Neural progenitor cell (in vitro differentiated cells): ENCODE measurements at regions not wholly inside any gene's neighbourhood (a gene's known extent, or its start where the extent isn't known, plus 50 kb on each side); places are given as distances from the start of the nearest gene placed in this dataset.

Experiments used
- DNase-seq: peaks from one replicate; pipeline ENCODE4 v3.0.0-alpha.2; 2016; ENCODE audit warnings: low spot score
- H2AFZ ChIP-seq: fragments of 200-600 bp; sonication (generic); replicated peaks from 2 replicates; pipeline ENCODE4 v1.6.1; 2016; ENCODE audit warnings: antibody characterized with exemption
- H3F3A ChIP-seq: fragments of 200-600 bp; sonication (generic); 2 replicates; pipeline ENCODE4 v1.6.1; 2016; ENCODE audit warnings: antibody characterized with exemption, low read depth
- H3K27ac ChIP-seq: fragments of 200-600 bp; sonication (generic); 2 replicates; pipeline ENCODE4 v1.5.1; 2016; ENCODE audit warnings: mild to moderate bottlenecking
- H3K27me3 ChIP-seq: fragments of 200-600 bp; sonication (generic); 2 replicates; pipeline ENCODE4 v1.6.1; 2016; ENCODE audit warnings: mild to moderate bottlenecking, moderate library complexity
- H3K36me3 ChIP-seq: fragments of 200-600 bp; sonication (generic); 2 replicates; pipeline ENCODE4 v1.5.1; 2016
- H3K4me1 ChIP-seq: fragments of 200-600 bp; sonication (generic); 2 replicates; pipeline ENCODE4 v1.6.1; 2016; ENCODE audit warnings: mixed run types
- H3K4me2 ChIP-seq: fragments of 200-600 bp; sonication (generic); 2 replicates; pipeline ENCODE4 v1.6.1; 2016
- H3K4me3 ChIP-seq: fragments of 200-600 bp; sonication (generic); 2 replicates; pipeline ENCODE4 v1.5.1; 2016
- H3K79me2 ChIP-seq: fragments of 200-600 bp; sonication (generic); 2 replicates; pipeline ENCODE4 v1.6.1; 2016; ENCODE audit warnings: low read depth
- H3K9ac ChIP-seq: fragments of 200-600 bp; sonication (generic); 2 replicates; pipeline ENCODE4 v1.6.1; 2016
- H3K9me3 ChIP-seq: fragments of 200-600 bp; sonication (generic); 2 replicates; pipeline ENCODE4 v1.5.1; 2016; ENCODE audit warnings: low read depth
- H4K20me1 ChIP-seq: fragments of 200-600 bp; sonication (generic); 2 replicates; pipeline ENCODE4 v1.6.1; 2016; ENCODE audit warnings: low read depth
- H3K27ac Mint-ChIP-seq: 3 replicates; pipeline ENCODE4 v1.8.0; 2021; ENCODE audit warnings: mixed read lengths
- H3K27me3 Mint-ChIP-seq: 2 replicates; pipeline ENCODE4 v1.8.0; 2022; ENCODE audit warnings: low read depth, mild to moderate bottlenecking, inconsistent platforms, moderate library complexity, mixed read lengths; ENCODE audit not compliant: insufficient read depth
- H3K36me3 Mint-ChIP-seq: 3 replicates; pipeline ENCODE4 v1.8.0; 2021; ENCODE audit warnings: mixed read lengths
- H3K4me1 Mint-ChIP-seq: 3 replicates; pipeline ENCODE4 v1.8.0; 2021; ENCODE audit warnings: mixed read lengths
- H3K4me3 Mint-ChIP-seq: 3 replicates; pipeline ENCODE4 v1.8.0; 2021; ENCODE audit warnings: mild to moderate bottlenecking, moderate library complexity, mixed read lengths
- H3K9me3 Mint-ChIP-seq: 3 replicates; pipeline ENCODE4 v1.8.0; 2020; ENCODE audit warnings: mixed read lengths
- CTCF ChIP-seq: fragments of 200-600 bp; sonication (generic); IDR thresholded peaks from 2 replicates; pipeline ENCODE4 v1.5.1; 2017; ENCODE audit warnings: antibody characterized with exemption, mild to moderate bottlenecking
- EZH2 ChIP-seq: fragments of 200-600 bp; sonication (generic); IDR thresholded peaks from 2 replicates; pipeline ENCODE4 v1.6.1; 2017; ENCODE audit warnings: antibody characterized with exemption, mild to moderate bottlenecking, moderate library complexity
- EZH2phosphoT487 ChIP-seq: fragments of 200-600 bp; sonication (generic); IDR thresholded peaks from 2 replicates; pipeline ENCODE4 v1.6.1; 2017; ENCODE audit warnings: antibody characterized with exemption

- no peaks in the 10 kb centered on the region for H3K36me3 Mint-ChIP-seq
- Histone ChIP-seq H3K9me3 (no peaks in the 10 kb centered on the region), H3K27me3 (no peaks in the 10 kb centered on the region), H3K4me2 (no peak overlapping the region), H3K27ac (no peak overlapping the region), H3K4me3 (no peak overlapping the region), H3K36me3 (no peaks in the 10 kb centered on the region), H2AFZ (no peak overlapping the region), H3K79me2 (no peaks in the 10 kb centered on the region), H3F3A (no peaks in the 10 kb centered on the region), H3K9ac (no peak overlapping the region), H4K20me1 (no peaks in the 10 kb centered on the region), H3K4me1 (no peaks in the 10 kb centered on the region)
- H3K9me3 Mint-ChIP-seq, result no peaks in the 10 kb centered on the region
- peaks cover 8% of the 10 kb centered on the region for H3K4me1 Mint-ChIP-seq
- DNase-seq, result no peak
- no peak for TF ChIP-seq EZH2phosphoT487
- no peak for TF ChIP-seq EZH2
- no peak for TF ChIP-seq CTCF
- no peak overlapping the region for H3K4me3 Mint-ChIP-seq
- no peak overlapping the region for H3K27ac Mint-ChIP-seq
- H3K27me3 Mint-ChIP-seq, result no peaks in the 10 kb centered on the region
Observed at GRCh38 chr14:82549306-82549990, 1015.8 kb upstream of the SEL1L start.

GRCh38 chr14:82562881-82563280, 1029.2 kb upstream of the SEL1L start:
- Histone ChIP-seq H3K4me2 (no peak overlapping the region), H3K9ac (no peak overlapping the region), H3K4me1 (no peaks in the 10 kb centered on the region), H3K79me2 (no peaks in the 10 kb centered on the region), H3K4me3 (no peak overlapping the region), H3K36me3 (no peaks in the 10 kb centered on the region), H3F3A (no peaks in the 10 kb centered on the region), H3K27me3 (no peaks in the 10 kb centered on the region), H3K27ac (no peak overlapping the region), H2AFZ (no peak overlapping the region), H3K9me3 (no peaks in the 10 kb centered on the region), H4K20me1 (no peaks in the 10 kb centered on the region)
- Mint-ChIP-seq H3K4me3 (no peak overlapping the region), H3K27ac (no peak overlapping the region), H3K36me3 (no peaks in the 10 kb centered on the region), H3K4me1 (peaks cover 11% of the 10 kb centered on the region), H3K9me3 (no peaks in the 10 kb centered on the region), H3K27me3 (no peaks in the 10 kb centered on the region)
- no peak for DNase-seq
- TF ChIP-seq EZH2phosphoT487 (no peak), EZH2 (no peak), CTCF (no peak)

GRCh38 chr14:82565825-82566224, 1032.2 kb upstream of the SEL1L start:
- Mint-ChIP-seq H3K4me1 (peaks cover 11% of the 10 kb centered on the region), H3K4me3 (no peak overlapping the region), H3K9me3 (no peaks in the 10 kb centered on the region), H3K27me3 (no peaks in the 10 kb centered on the region), H3K36me3 (no peaks in the 10 kb centered on the region), H3K27ac (no peak overlapping the region)
- H3F3A ChIP-seq, result no peaks in the 10 kb centered on the region
- TF ChIP-seq EZH2phosphoT487, result no peak
- no peak for TF ChIP-seq EZH2
- no peak for TF ChIP-seq CTCF
- no peak for DNase-seq
- H3K9ac ChIP-seq, result no peak overlapping the region
- no peak overlapping the region for H3K4me3 ChIP-seq
- no peaks in the 10 kb centered on the region for H3K27me3 ChIP-seq
- H3K4me1 ChIP-seq, result no peaks in the 10 kb centered on the region
- no peaks in the 10 kb centered on the region for H3K79me2 ChIP-seq
- no peak overlapping the region for H3K27ac ChIP-seq
- H2AFZ ChIP-seq, result no peak overlapping the region
- H3K36me3 ChIP-seq, result no peaks in the 10 kb centered on the region
- no peak overlapping the region for H3K4me2 ChIP-seq
- H3K9me3 ChIP-seq, result no peaks in the 10 kb centered on the region
- no peaks in the 10 kb centered on the region for H4K20me1 ChIP-seq
